ENCODE measurements at regions not wholly inside any gene's neighbourhood (a gene's known extent, or its start where the extent isn't known, plus 50 kb on each side); places are given as distances from the start of the nearest gene placed in this dataset.

- TF ChIP-seq MAFF (IDR thresholded peaks at IDR 0.05; ENCODE audit: low read length), result no peak
- TF ChIP-seq EP300 (IDR thresholded peaks at IDR 0.05; ENCODE audit: low read length), result no peak
- TF ChIP-seq BCLAF1 (IDR thresholded peaks at IDR 0.05; ENCODE audit: borderline replicate concordance in 1 of 2, control insufficient read depth in 1 of 2, low read depth in 2 of 2, low read length in 1 of 2), result no peak
- no peak for TF ChIP-seq TARDBP (IDR thresholded peaks at IDR 0.05)
These were observed 289.3 kb upstream of the PODXL start for GRCh38 chr7:131845573-131846314.
